GM19452 (cell line): ENCODE measurements at regions not wholly inside any gene's neighbourhood (a gene's known extent, or its start where the extent isn't known, plus 50 kb on each side); places are given as distances from the start of the nearest gene placed in this dataset.
"Not testable (repeated sequence)": the region's sequence is repeated elsewhere in the genome, so short reads cannot be mapped to it uniquely, and the experiment has no call there.

ENCODE experiments used
- ATAC-seq: cut with Tn5 transposase; IDR thresholded peaks from one replicate; pipeline ENCODE4 v1.9.1; 2021; ENCODE audit not compliant: unreplicated experiment

DNA sequence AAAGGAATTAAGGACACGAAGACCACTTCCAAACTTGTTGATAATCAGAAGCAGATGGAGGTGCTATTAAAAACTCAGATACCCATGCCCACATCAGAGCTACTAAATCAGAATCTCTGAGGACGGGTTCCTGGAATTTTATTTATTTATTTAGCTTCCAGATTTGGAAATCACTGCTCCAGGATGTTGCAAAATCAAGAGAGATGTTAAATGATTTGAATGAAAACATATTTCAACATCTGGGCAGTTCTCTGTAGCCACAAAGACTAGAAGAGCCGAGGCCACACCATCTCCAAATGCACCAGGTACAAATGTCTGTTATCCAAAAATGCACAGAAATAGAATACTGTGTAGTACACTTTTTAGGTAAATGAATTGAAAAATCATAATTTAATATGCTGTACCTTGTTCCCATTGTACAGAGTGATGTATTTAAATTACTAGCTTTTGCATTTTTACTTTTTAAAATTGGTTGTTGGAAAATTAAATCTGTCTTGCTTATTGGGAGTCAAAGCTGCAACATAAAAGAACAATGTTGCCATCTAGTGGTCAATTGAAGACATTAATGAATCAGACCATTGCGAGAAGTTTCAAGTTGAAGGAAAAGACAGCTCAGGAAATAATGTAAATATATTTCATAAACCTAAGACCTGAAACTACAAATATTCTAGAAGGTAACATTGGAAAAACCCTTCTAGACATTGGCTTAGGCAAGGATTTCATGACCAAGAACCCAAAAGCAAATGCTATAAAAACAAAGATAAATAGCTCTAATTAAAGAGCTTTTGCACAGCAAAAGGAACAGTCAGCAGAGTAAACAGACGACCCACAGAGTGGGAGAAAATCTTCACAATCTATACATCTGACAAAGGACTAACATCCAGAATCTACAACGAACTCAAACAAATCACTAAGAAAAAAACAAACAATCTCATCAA, 151.3 kb upstream of the TTC29 start:
- no peak for ATAC-seq

GRCh38 chr4:147101678-147102077, 156.0 kb upstream of the TTC29 start:
- no peak for ATAC-seq

DNA sequence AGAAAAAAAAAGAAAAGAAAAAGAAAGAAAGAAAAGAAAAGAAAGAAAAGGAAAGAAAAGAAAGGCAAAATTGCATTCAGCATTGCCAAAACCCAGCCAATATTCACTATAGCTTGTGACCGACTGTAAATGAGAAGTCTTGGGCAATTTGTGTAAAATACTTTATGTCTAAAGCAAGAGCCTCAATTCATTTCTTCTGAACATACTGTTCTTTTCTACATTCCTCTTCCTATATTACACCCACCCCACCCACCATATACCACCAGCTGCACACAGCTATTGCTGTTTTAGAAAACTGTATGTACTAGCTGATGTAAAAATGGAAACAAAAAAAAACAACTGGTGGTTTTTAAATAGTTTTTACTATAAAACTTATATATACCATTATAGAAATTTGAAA, 156.9 kb upstream of the TTC29 start:
- no peak for ATAC-seq

GRCh38 chr4:147103403-147103946, 157.8 kb upstream of the TTC29 start:
- ATAC-seq = no peak

- ATAC-seq = no peak
These were observed 159.1 kb upstream of the TTC29 start for GRCh38 chr4:147104768-147105167.

DNA sequence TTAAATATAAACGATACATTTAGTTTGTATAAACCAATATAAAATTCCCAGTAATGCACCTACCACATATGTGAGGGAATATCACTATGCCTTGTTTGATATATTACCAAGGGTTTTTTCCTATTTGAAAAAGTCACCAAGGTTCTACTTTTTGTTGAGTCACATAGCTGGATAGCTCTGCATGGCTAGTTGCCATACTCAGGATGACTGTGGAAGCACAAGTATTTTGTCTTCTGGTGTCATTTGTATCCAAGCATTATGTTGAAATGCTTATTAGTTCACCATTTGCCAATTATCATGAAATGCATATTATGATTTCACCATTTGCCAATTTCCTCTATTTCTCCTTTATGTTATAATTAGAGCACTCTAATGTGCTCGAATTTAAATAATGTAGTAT, 162.7 kb upstream of the TTC29 start:
- ATAC-seq = no peak

GRCh38 chr4:147109800-147110199, 164.1 kb upstream of the TTC29 start:
- ATAC-seq = no peak

GRCh38 chr4:147110473-147111367, 165.1 kb upstream of the TTC29 start:
- no peak for ATAC-seq

GRCh38 chr4:147112196-147112595, 166.5 kb upstream of the TTC29 start:
- not testable (repeated sequence) for ATAC-seq

- ATAC-seq = no peak
These were observed 171.8 kb upstream of the TTC29 start for GRCh38 chr4:147117431-147117830.

DNA sequence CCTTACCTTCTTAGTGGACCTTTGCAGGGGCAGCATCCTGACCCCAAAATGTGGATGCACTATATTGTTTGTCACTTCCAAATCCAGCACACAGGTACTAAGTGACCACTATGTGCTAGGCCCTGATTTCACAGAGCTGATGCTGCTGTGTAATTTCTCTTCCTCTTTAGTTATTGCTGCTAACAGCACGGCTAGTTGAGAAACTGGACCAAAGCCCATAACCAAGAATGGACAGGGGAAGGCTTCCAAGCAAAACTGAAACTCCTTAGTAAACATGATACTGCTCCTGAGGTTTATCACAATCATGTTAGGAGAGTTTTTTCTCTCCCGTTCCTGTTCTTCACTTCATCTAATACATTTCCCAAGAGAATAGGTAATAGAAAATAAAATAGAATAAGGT, 172.9 kb upstream of the TTC29 start:
- ATAC-seq = no peak

GRCh38 chr4:147122685-147123084, 177.0 kb upstream of the TTC29 start:
- no peak for ATAC-seq

GRCh38 chr4:147123146-147123545, 177.5 kb upstream of the TTC29 start:
- ATAC-seq = no peak

DNA sequence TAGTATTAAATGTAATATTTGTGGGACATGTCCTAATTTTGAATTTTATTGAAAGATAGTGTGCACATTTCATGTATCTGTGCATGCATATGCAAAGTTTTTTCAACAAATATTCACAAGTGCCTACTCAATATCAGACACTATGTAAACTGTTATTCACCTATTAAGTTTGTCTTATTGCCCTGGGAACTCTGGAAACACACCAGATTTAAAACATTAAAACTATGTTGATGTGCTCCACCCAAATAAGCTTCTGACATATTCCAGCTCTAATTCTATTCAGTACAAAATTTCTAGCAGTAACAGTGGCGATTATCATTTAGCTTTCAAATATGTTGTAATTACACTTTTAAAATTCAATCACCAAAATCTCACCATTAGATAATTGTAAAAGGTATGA, 183.1 kb upstream of the TTC29 start:
- no peak for ATAC-seq

GRCh38 chr4:147129687-147130086, 184.0 kb upstream of the TTC29 start:
- no peak for ATAC-seq

DNA sequence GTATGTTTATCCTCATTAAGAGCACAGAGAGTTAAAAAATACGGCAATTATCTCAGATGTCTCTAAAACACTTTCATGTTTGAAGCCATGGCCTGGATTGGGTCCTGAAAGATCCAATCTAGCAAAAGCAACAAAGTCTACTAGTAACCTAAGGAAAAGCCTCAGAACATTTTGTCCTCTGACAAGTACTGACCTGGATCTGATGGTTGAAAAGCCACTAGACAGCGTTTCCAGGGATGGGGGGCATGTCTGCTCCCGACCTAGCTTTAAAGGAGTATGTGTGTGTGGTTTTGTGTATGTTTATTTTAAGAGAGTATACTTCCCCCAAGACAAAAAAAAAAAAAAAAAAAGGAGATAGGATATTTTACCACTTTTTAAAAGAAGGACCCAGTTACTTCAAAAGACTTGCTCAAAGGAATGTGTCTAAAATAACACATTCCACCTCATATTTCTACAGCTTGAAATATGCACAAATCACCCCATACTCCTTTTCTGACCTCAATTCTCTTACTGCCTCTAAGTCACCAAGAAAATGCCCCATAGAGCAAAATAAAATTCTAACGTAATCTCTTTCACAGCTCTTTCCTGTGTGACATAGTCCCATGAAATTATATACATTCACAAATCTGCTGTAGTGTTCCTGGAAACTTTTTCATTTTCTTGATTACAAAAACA, 189.0 kb upstream of the TTC29 start:
- ATAC-seq = no peak

DNA sequence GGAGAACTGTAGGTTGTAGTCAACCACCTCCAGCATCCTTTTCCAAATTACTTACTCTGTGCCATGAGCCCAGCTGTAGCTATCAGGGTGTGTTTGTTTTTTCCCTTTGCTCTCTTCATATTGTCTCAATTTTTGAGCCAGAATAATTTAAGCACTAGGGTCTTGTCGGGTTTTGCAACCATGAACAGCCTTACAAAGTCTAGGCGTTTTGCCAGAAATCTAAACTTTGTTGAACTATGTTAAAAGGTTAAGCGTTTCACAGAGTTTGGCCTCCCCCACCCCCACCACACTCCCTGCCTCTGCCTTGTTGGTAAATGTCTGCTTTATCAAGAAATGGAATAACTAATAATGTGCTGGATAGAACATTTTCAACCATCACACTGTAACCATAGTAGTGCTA, 190.6 kb upstream of the TTC29 start:
- ATAC-seq = no peak

DNA sequence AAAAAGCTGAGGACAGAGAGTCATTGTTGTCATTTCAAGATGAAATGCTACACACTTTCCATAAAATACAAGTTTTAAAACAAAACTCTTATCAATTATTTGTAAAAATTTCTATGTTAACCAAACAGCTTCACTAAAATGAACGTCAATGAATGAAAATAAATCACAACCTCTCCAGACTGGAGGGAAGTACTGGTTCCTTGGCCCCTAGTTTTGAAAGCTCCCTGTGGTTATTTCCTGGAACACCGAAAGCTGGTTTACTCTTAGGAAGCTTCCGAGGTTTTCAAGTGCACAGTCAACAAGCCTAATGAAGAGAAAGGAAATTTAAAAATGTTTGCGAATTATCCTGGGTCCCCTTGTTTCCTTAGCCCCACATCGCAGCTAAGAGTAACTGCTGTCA, 191.1 kb upstream of the TTC29 start:
- ATAC-seq = no peak

DNA sequence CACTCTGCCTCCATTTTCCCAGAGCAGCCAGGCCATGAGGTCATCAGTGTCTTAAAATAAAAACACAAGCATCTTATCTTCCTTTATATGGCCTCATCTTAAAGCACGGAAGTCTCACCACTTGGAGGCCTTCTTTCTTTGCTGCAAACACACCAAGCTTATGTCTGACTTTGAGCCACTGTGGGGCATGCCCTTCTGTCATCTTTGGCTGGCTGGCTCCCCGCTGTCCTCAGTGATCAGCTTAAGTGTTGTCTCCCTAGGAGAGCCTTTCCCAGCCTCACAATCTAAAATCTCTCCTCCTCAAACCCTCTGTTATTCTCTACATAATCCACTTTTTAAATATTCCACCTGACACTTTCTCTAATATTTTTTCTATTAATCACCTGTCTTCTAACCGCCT, 191.6 kb upstream of the TTC29 start:
- no peak for ATAC-seq

GRCh38 chr4:147138171-147138570, 192.5 kb upstream of the TTC29 start:
- ATAC-seq = no peak
